Fibroblast of lung (primary cell): ENCODE measurements at regions not wholly inside any gene's neighbourhood (a gene's known extent, or its start where the extent isn't known, plus 50 kb on each side); places are given as distances from the start of the nearest gene placed in this dataset.

ENCODE experiments used
- DNase-seq, 2 donors: peaks; one replicate each; pipeline versions ENCODE4 v3.0.0 to v3.0.0-alpha.2; 2010; ENCODE audit warnings: low read depth in 2 of 2
- H2AFZ ChIP-seq: 2 replicates; pipeline ENCODE4 v1.5.1; 2012; ENCODE audit warnings: low read length, control low read depth, inconsistent platforms
- H3K27ac ChIP-seq: 2 replicates; pipeline ENCODE4 v1.5.1; 2011; ENCODE audit warnings: low read length, control low read depth; ENCODE audit not compliant: insufficient read depth
- H3K27me3 ChIP-seq: 2 replicates; pipeline ENCODE4 v1.5.1; 2011; ENCODE audit warnings: mild to moderate bottlenecking, low read length; ENCODE audit not compliant: control insufficient read depth, insufficient read depth
- H3K36me3 ChIP-seq: 2 replicates; pipeline ENCODE4 v1.5.1; 2011; ENCODE audit warnings: low read length; ENCODE audit not compliant: control insufficient read depth, insufficient read depth
- H3K4me1 ChIP-seq: 2 replicates; pipeline ENCODE4 v1.5.1; 2011; ENCODE audit warnings: low read length; ENCODE audit not compliant: control insufficient read depth, insufficient read depth; ENCODE audit errors: extremely low read depth
- H3K4me2 ChIP-seq: 2 replicates; pipeline ENCODE4 v1.5.1; 2011; ENCODE audit warnings: low read length, control low read depth; ENCODE audit not compliant: insufficient read depth; ENCODE audit errors: extremely low read depth
- H3K4me3 ChIP-seq, 4 experiments: fragments of 200-600 bp in 1 of 4; sonication (generic) in 1 of 4; replicated peaks in 1 of 4; 2 replicates each; pipeline ENCODE4 v1.5.1; 2011 to 2016; ENCODE audit warnings: low read length in 4 of 4, low read depth in 3 of 4, mild to moderate bottlenecking in 3 of 4, control low read depth in 2 of 4, inconsistent platforms in 1 of 4, mixed read lengths in 1 of 4; ENCODE audit not compliant: insufficient read depth in 1 of 4; ENCODE audit errors: control extremely low read depth in 1 of 4
- H3K79me2 ChIP-seq: 2 replicates; pipeline ENCODE4 v1.5.1; 2012; ENCODE audit warnings: mild to moderate bottlenecking, low read length, inconsistent platforms; ENCODE audit not compliant: control insufficient read depth, insufficient read depth
- H3K9ac ChIP-seq: 2 replicates; pipeline ENCODE4 v1.5.1; 2011; ENCODE audit warnings: mild to moderate bottlenecking, low read length, control low read depth; ENCODE audit not compliant: insufficient read depth
- H3K9me3 ChIP-seq: 2 replicates; pipeline ENCODE4 v1.5.1; 2012; ENCODE audit warnings: low read depth, low read length; ENCODE audit not compliant: control insufficient read depth, insufficient read depth
- H4K20me1 ChIP-seq: 2 replicates; pipeline ENCODE4 v1.5.1; 2011; ENCODE audit warnings: low read length; ENCODE audit not compliant: control insufficient read depth, insufficient read depth; ENCODE audit errors: extremely low read depth
- EZH2 ChIP-seq: IDR thresholded peaks from 2 replicates; pipeline ENCODE4 v1.5.1; 2012; ENCODE audit warnings: low read length, control low read depth, mild to moderate bottlenecking; ENCODE audit errors: missing control alignments
- TF ChIP-seq, protein P1 (sequence below), 2 donors: IDR thresholded peaks in 1 of 2; conservative IDR thresholded peaks in 1 of 2; 1 replicate in 1 of 2; 2 replicates in 1 of 2; pipeline ENCODE4 v1.5.1; 2011 to 2012; ENCODE audit warnings: low read length in 2 of 2, control low read depth in 1 of 2, inconsistent platforms in 1 of 2, low read depth in 1 of 2, mild to moderate bottlenecking in 1 of 2

DNA sequence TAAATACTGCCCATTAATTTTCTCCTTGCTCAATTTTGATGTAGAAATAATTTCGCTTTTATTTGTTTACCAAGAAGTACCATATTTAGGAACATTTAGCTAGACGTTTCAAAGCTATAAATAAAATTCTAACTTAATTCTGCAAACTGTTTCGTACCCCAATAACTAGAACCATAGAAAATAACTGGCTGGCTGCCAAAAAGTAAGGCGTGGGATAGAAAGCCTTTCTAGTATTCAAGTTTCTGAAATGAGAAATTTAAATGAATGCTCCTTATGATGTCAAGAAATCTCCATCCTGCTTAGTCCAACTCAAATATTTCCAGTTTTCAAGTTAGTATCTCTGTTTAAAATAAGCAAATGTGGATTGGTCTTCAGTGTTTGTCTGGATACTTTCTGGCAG lies 167.4 kb downstream of the FBXO8 start:
- Histone ChIP-seq H3K36me3 (no peaks in the 10 kb centered on the region), H3K4me1 (no peaks in the 10 kb centered on the region)

DNA sequence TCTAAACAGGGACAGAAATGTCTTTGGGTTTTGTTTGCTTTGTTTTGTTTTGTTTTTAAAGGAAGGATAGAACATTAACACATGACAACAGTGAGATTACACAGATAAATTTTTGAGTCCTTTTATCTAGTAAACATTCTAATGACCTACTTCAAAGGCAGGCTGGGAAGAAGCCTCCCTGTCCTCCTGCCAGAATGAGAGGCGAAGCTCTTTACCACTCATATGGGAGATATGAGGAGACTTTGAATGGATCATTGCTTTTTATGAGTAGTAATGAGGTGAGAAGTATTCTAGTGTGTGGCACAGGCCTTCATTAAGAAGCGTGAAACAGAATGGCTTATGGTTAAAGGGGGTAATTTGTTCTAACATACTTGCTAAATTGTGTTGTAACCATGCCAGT lies 172.0 kb downstream of the FBXO8 start:
- no peak overlapping the region for H3K4me2 ChIP-seq
- H3K36me3 ChIP-seq = no peaks in the 10 kb centered on the region
- TF ChIP-seq, protein P1, sequence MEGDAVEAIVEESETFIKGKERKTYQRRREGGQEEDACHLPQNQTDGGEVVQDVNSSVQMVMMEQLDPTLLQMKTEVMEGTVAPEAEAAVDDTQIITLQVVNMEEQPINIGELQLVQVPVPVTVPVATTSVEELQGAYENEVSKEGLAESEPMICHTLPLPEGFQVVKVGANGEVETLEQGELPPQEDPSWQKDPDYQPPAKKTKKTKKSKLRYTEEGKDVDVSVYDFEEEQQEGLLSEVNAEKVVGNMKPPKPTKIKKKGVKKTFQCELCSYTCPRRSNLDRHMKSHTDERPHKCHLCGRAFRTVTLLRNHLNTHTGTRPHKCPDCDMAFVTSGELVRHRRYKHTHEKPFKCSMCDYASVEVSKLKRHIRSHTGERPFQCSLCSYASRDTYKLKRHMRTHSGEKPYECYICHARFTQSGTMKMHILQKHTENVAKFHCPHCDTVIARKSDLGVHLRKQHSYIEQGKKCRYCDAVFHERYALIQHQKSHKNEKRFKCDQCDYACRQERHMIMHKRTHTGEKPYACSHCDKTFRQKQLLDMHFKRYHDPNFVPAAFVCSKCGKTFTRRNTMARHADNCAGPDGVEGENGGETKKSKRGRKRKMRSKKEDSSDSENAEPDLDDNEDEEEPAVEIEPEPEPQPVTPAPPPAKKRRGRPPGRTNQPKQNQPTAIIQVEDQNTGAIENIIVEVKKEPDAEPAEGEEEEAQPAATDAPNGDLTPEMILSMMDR (conservative IDR thresholded peaks at IDR 0.05 in 1 of 2, IDR thresholded peaks at IDR 0.05 in 1 of 2; ENCODE audit: low read depth in 1 of 2, low read length in 2 of 2) = no peak
- TF ChIP-seq EZH2 = no peak
- H3K9ac ChIP-seq = no peak overlapping the region
- no peak overlapping the region for H3K4me3 ChIP-seq
- H4K20me1 ChIP-seq = no peaks in the 10 kb centered on the region
- no peak overlapping the region for H3K27ac ChIP-seq
- H3K79me2 ChIP-seq = no peaks in the 10 kb centered on the region
- H3K27me3 ChIP-seq = no peaks in the 10 kb centered on the region
- no peaks in the 10 kb centered on the region for H3K9me3 ChIP-seq
- H2AFZ ChIP-seq = no peak overlapping the region
- DNase-seq = no peak
- no peaks in the 10 kb centered on the region for H3K4me1 ChIP-seq

More for the DNA sequence above, 167.4 kb downstream of the FBXO8 start:
- Histone ChIP-seq H4K20me1 (no peaks in the 10 kb centered on the region), H3K9ac (no peak overlapping the region), H3K4me2 (no peak overlapping the region), H3K27ac (no peak overlapping the region), H3K27me3 (no peaks in the 10 kb centered on the region), H3K4me3 (no peak overlapping the region), H3K9me3 (no peaks in the 10 kb centered on the region), H3K79me2 (no peaks in the 10 kb centered on the region), H2AFZ (no peak overlapping the region)
- TF ChIP-seq, protein P1 (conservative IDR thresholded peaks at IDR 0.05 in 1 of 2, IDR thresholded peaks at IDR 0.05 in 1 of 2; ENCODE audit: low read depth in 1 of 2, low read length in 2 of 2) = no peak
- TF ChIP-seq EZH2 = no peak
- DNase-seq = no peak

DNA sequence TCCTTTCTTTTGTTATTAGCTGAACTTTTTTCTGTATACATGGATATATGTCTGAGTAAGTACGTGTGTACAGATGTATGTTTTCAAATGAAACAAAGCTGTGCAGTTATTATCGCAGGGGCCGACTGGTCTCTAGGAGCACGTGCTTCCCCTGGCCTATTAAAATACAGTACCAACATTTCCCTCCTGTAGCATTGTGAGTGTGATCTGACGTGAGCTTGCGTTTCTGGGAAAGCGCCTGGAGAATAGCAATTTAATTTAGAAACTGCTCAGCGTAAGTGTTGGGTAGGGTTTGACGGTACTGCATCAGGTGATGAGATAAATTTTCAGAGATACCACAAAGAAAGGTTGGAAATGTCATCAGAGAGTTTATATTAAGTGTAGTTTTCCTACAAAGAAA lies 173.3 kb downstream of the FBXO8 start:
- no peaks in the 10 kb centered on the region for H4K20me1 ChIP-seq
- H3K9ac ChIP-seq = no peak overlapping the region
- H3K36me3 ChIP-seq = no peaks in the 10 kb centered on the region
- H3K4me3 ChIP-seq = no peak overlapping the region
- no peaks in the 10 kb centered on the region for H3K79me2 ChIP-seq
- no peak overlapping the region for H3K4me2 ChIP-seq
- H3K9me3 ChIP-seq = no peaks in the 10 kb centered on the region
- H2AFZ ChIP-seq = no peak overlapping the region
- TF ChIP-seq, protein P1 (conservative IDR thresholded peaks at IDR 0.05 in 1 of 2, IDR thresholded peaks at IDR 0.05 in 1 of 2; ENCODE audit: low read depth in 1 of 2, low read length in 2 of 2) = no peak
- no peak for TF ChIP-seq EZH2
- no peaks in the 10 kb centered on the region for H3K4me1 ChIP-seq
- H3K27me3 ChIP-seq = no peaks in the 10 kb centered on the region
- no peak overlapping the region for H3K27ac ChIP-seq
- DNase-seq = peak in 1 of 2 donors; percentile 20
